ENCODE measurements at regions not wholly inside any gene's neighbourhood (a gene's known extent, or its start where the extent isn't known, plus 50 kb on each side); places are given as distances from the start of the nearest gene placed in this dataset.

- TF ChIP-seq CTCF (conservative IDR thresholded peaks at IDR 0.05) (no peak), EZH2 (IDR thresholded peaks at IDR 0.05; ENCODE audit: low read depth) (no peak)
These were observed 199.4 kb upstream of the PRSS58 start for GRCh38 chr7:142457146-142457703.

All from PC-9 (cell line).